Gastrocnemius medialis (tissue), 4 donors: ENCODE measurements at regions not wholly inside any gene's neighbourhood (a gene's known extent, or its start where the extent isn't known, plus 50 kb on each side); places are given as distances from the start of the nearest gene placed in this dataset.

Experiments
- ATAC-seq, 2 donors: fragments of 150-250 bp; one replicate each; pipeline ENCODE4 v1.9.1; 2016
- DNase-seq, 2 donors: peaks; one replicate each; pipeline ENCODE4 v3.0.0-alpha.2; 2019
- H3K27ac ChIP-seq, 4 donors: fragments of 200-600 bp; sonication (generic); 1 replicate in 1 of 4; 2 replicates in 3 of 4; pipeline ENCODE4 v1.5.1; 2016 to 2018; ENCODE audit warnings: mild to moderate bottlenecking in 2 of 4, moderate library complexity in 1 of 4
- H3K27me3 ChIP-seq, 3 donors: fragments of 200-600 bp; sonication (generic) in 2 of 3; 1 replicate in 1 of 3; 2 replicates in 2 of 3; pipeline versions ENCODE4 v1.5.1 to v1.6.0; 2016 to 2019; ENCODE audit warnings: mild to moderate bottlenecking in 1 of 3, moderate library complexity in 1 of 3
- H3K36me3 ChIP-seq, 2 donors: fragments of 200-600 bp; sonication (generic) in 1 of 2; one replicate each; pipeline ENCODE4 v1.5.1; 2017 to 2018
- H3K4me1 ChIP-seq, 2 donors: fragments of 200-600 bp; sonication (generic) in 1 of 2; one replicate each; pipeline ENCODE4 v1.5.1; 2016 to 2017; ENCODE audit warnings: mild to moderate bottlenecking in 2 of 2
- H3K4me3 ChIP-seq, 4 donors: fragments of 200-600 bp; sonication (generic) in 3 of 4; 1 replicate in 1 of 4; 2 replicates in 3 of 4; pipeline ENCODE4 v1.5.1; 2016 to 2019; ENCODE audit warnings: mild to moderate bottlenecking in 2 of 4
- H3K9me3 ChIP-seq, 3 donors: fragments of 200-600 bp; sonication (generic) in 2 of 3; 1 replicate in 1 of 3; 2 replicates in 2 of 3; pipeline ENCODE4 v1.5.1; 2016 to 2019
- POLR2A ChIP-seq, 2 donors: fragments of 450-650 bp; IDR thresholded peaks; one replicate each; pipeline ENCODE4 v1.6.1; 2017; ENCODE audit warnings: antibody characterized with exemption in 2 of 2, mild to moderate bottlenecking in 2 of 2, moderate library complexity in 2 of 2
- in situ Hi-C, 4 donors: fragments of 200-750 bp; cut with MboI; loops; one replicate each; pipeline versions ENCODE4 v1.15.0 to v1.8.0; 2017; ENCODE audit warnings: low sequenced_read_pairs in 4 of 4
- intact Hi-C: fragments of 100-400 bp; cut with DNase I; formaldehyde crosslinking; loops from one replicate; pipeline ENCODE4 v1.15.1; 2023; ENCODE audit warnings: low total_unique reads
- TF ChIP-seq, protein P1 (sequence below), 5 experiments: fragments of 450-650 bp in 3 of 5; fragments of 200-600 bp in 2 of 5; sonication (generic) in 2 of 5; IDR thresholded peaks in 4 of 5; conservative IDR thresholded peaks in 1 of 5; 1 replicate in 4 of 5; 2 replicates in 1 of 5; pipeline ENCODE4 v1.5.1; 2016 to 2019; ENCODE audit warnings: antibody characterized with exemption in 5 of 5, mild to moderate bottlenecking in 3 of 5, moderate library complexity in 3 of 5

DNA sequence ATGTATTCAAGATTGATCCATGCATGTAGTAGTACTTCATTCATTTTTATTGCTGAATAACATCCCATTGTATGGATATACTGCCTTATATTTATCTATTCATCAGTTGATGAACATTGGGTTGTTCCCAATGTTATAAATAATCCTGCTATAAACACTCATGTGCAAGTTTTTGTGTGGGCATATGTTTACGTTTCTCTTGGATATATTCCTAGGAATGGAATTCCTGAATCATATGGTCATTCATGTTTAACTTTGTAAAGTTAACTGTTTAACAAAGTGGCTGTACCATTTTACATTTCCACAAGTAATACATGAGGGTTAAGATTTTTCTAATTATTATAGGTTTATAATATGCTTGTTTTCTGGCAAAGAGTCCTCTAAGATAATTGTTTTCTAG lies 1568.2 kb upstream of the SEL1L start:
- Histone ChIP-seq H3K9me3 (no peaks in the 10 kb centered on the region), H3K36me3 (no peaks in the 10 kb centered on the region), H3K27ac (no peak overlapping the region), H3K27me3 (no peaks in the 10 kb centered on the region), H3K4me3 (no peak overlapping the region), H3K4me1 (no peaks in the 10 kb centered on the region)
- ATAC-seq, result no peak
- intact Hi-C loops (no loop called here), in situ Hi-C loops (no loop called here)
- no peak for TF ChIP-seq POLR2A (IDR thresholded peaks at IDR 0.05)
- TF ChIP-seq, protein P1, sequence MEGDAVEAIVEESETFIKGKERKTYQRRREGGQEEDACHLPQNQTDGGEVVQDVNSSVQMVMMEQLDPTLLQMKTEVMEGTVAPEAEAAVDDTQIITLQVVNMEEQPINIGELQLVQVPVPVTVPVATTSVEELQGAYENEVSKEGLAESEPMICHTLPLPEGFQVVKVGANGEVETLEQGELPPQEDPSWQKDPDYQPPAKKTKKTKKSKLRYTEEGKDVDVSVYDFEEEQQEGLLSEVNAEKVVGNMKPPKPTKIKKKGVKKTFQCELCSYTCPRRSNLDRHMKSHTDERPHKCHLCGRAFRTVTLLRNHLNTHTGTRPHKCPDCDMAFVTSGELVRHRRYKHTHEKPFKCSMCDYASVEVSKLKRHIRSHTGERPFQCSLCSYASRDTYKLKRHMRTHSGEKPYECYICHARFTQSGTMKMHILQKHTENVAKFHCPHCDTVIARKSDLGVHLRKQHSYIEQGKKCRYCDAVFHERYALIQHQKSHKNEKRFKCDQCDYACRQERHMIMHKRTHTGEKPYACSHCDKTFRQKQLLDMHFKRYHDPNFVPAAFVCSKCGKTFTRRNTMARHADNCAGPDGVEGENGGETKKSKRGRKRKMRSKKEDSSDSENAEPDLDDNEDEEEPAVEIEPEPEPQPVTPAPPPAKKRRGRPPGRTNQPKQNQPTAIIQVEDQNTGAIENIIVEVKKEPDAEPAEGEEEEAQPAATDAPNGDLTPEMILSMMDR (IDR thresholded peaks at IDR 0.05 in 4 of 5, conservative IDR thresholded peaks at IDR 0.05 in 1 of 5), result no peak
- no peak for DNase-seq

DNA sequence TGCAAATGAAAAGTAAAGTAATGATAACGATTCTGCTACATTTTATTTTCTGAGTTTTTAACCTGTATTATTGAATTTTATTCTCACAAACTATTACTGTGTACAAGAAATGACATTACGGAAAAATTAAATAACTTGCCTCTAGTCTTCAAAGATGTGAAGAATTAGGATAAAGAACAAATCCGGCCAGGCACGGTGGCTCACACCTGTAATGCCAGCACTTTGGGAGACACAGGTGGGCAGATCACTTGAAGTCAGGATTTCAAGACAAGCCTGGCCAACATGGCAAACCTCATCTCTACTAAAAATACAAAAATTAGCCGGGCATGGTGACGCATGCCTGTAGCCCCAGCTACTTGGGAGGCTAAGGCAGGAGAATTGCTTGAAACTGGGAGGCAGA lies 1584.4 kb upstream of the SEL1L start:
- Histone ChIP-seq H3K9me3 (no peaks in the 10 kb centered on the region), H3K36me3 (no peaks in the 10 kb centered on the region), H3K4me3 (no peak overlapping the region), H3K4me1 (no peaks in the 10 kb centered on the region), H3K27ac (no peak overlapping the region), H3K27me3 (no peaks in the 10 kb centered on the region)
- ATAC-seq (no peak), DNase-seq (no peak)
- no peak for TF ChIP-seq POLR2A (IDR thresholded peaks at IDR 0.05)
- TF ChIP-seq, protein P1 (IDR thresholded peaks at IDR 0.05 in 4 of 5, conservative IDR thresholded peaks at IDR 0.05 in 1 of 5), result no peak
- intact Hi-C loops, result no loop called here
- in situ Hi-C loops, result no loop called here

DNA sequence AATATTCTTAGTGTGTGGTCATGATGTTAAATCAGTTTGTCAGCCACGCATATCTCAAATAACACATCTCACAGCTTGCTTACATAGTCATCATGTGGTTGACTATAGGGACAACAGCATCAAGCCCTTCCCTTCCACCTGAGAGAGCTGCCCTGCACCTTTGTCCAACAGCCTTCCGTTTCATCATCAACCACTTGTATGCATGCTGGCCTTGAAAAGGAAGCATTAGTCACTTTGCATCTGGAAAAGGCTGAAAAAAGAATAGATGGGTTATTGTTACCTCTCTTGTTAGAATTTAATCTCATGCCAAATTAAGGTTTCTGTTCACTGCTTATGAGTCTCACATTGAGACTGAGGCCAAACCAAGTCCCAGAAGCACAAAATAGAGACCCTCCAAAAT lies 1586.5 kb upstream of the SEL1L start:
- no peaks in the 10 kb centered on the region for H3K27me3 ChIP-seq
- ATAC-seq (no peak), DNase-seq (no peak)
- H3K4me1 ChIP-seq, result no peaks in the 10 kb centered on the region
- no peaks in the 10 kb centered on the region for H3K36me3 ChIP-seq
- intact Hi-C loops (no loop called here), in situ Hi-C loops (no loop called here)
- no peak for TF ChIP-seq POLR2A (IDR thresholded peaks at IDR 0.05)
- TF ChIP-seq, protein P1 (IDR thresholded peaks at IDR 0.05 in 4 of 5, conservative IDR thresholded peaks at IDR 0.05 in 1 of 5), result no peak
- no peak overlapping the region for H3K27ac ChIP-seq
- no peaks in the 10 kb centered on the region for H3K9me3 ChIP-seq
- H3K4me3 ChIP-seq, result no peak overlapping the region

DNA sequence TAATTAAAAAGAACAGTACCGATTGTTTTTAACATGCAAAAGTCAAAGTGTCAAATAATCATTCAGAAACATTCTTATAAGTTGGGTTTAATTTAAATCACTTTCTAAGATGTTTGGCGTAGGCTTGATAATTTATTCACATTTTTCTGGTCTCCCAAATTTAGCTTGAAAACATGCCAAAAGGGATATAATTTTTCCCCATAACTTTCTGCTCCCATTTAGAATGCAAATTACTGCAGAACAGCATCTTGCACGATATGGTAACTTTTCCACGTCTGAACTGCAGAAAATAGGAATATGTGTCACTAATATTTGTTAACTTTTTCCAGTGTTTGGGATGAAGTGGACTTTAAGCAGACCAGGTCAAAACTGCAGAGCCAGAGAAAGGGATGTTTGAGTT lies 1592.4 kb upstream of the SEL1L start:
- no peaks in the 10 kb centered on the region for H3K4me1 ChIP-seq
- no peaks in the 10 kb centered on the region for H3K27me3 ChIP-seq
- DNase-seq (no peak), ATAC-seq (no peak)
- no peak overlapping the region for H3K4me3 ChIP-seq
- in situ Hi-C loops, result no loop called here
- no peaks in the 10 kb centered on the region for H3K9me3 ChIP-seq
- no peak overlapping the region for H3K27ac ChIP-seq
- no peaks in the 10 kb centered on the region for H3K36me3 ChIP-seq
- TF ChIP-seq, protein P1 (IDR thresholded peaks at IDR 0.05 in 4 of 5, conservative IDR thresholded peaks at IDR 0.05 in 1 of 5), result no peak
- no peak for TF ChIP-seq POLR2A (IDR thresholded peaks at IDR 0.05)
- intact Hi-C loops, result no loop called here

DNA sequence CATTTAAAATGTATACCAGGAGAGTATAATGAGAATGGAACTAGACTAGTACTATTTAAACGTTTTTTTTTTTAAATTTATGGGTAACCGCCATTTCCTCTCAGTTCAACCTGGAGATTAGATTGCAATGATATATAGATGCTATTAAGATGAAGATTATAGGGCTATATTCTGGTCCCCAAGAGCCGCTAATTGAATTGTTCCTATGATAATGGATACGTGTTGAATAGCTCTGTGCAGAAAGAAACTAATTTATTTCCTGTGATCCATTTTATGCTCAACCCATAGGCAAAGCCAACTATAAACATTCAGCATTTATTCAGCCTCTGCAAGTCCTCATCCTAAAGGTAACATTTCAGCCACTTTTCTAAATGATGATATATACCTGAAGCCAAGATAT lies 1595.1 kb upstream of the SEL1L start:
- DNase-seq (no peak), ATAC-seq (no peak)
- Histone ChIP-seq H3K36me3 (no peaks in the 10 kb centered on the region), H3K4me1 (no peaks in the 10 kb centered on the region), H3K4me3 (no peak overlapping the region), H3K27me3 (no peaks in the 10 kb centered on the region), H3K9me3 (no peaks in the 10 kb centered on the region), H3K27ac (no peak overlapping the region)
- TF ChIP-seq POLR2A (IDR thresholded peaks at IDR 0.05), result no peak
- TF ChIP-seq, protein P1 (IDR thresholded peaks at IDR 0.05 in 4 of 5, conservative IDR thresholded peaks at IDR 0.05 in 1 of 5), result no peak
- intact Hi-C loops, result no loop called here
- in situ Hi-C loops, result no loop called here
